IMR-90 (cell line): ENCODE measurements at regions not wholly inside any gene's neighbourhood (a gene's known extent, or its start where the extent isn't known, plus 50 kb on each side); places are given as distances from the start of the nearest gene placed in this dataset.

Experiments
- ATAC-seq: fragments of 200-7000 bp; cut with Tn5 transposase; 2 replicates; pipeline ENCODE4 v1.9.1; 2020; ENCODE audit warnings: low read depth, mild to moderate bottlenecking, moderate library complexity
- BruUV-seq: library from RNA; stranded (reverse); fragments of 400-500 nt; replicated peaks from 2 replicates; lab custom pipeline; 2021; lab: Mats Ljungman, UMichigan
- CTCF ChIA-PET: fragments of 300-600 bp; formaldehyde crosslinking; extraction: SDS; loops from one replicate; lab custom pipeline; 2021; ENCODE audit warnings: antibody characterized with exemption; lab: Yijun Ruan, JAX
- POLR2A ChIA-PET: fragments of 300-600 bp; sonication (Branson Sonifier 250); formaldehyde crosslinking; loops from one replicate; lab custom pipeline; 2022; ENCODE audit warnings: antibody characterized with exemption; ENCODE audit not compliant: unreplicated experiment; lab: Charles Lee
- DNase-seq: peaks from one replicate; pipeline ENCODE4 v3.0.0; 2013
- H2AFZ ChIP-seq: replicated peaks from 2 replicates; pipeline ENCODE3; 2013; ENCODE audit warnings: low read length, mild to moderate bottlenecking; ENCODE audit not compliant: poor library complexity
- H2AK5ac ChIP-seq: 2 replicates; pipeline ENCODE4 v1.6.1; 2013; ENCODE audit warnings: low read depth, low read length, inconsistent platforms
- H2AK9ac ChIP-seq: replicated peaks from 2 replicates; pipeline ENCODE3; 2013; ENCODE audit warnings: mild to moderate bottlenecking, low read depth, low read length, moderate library complexity; ENCODE audit not compliant: poor library complexity
- H2BK120ac ChIP-seq: 2 replicates; pipeline ENCODE4 v1.6.1; 2013; ENCODE audit warnings: low read depth, low read length, inconsistent platforms
- H2BK15ac ChIP-seq: 3 replicates; pipeline ENCODE4 v1.6.1; 2013; ENCODE audit warnings: low read depth, low read length, inconsistent platforms
- H2BK20ac ChIP-seq: 2 replicates; pipeline ENCODE4 v1.6.1; 2013; ENCODE audit warnings: low read depth, mild to moderate bottlenecking, inconsistent platforms, low read length, moderate library complexity
- H2BK5ac ChIP-seq: 2 replicates; pipeline ENCODE4 v1.6.1; 2013; ENCODE audit warnings: mild to moderate bottlenecking, low read depth, low read length, inconsistent platforms; ENCODE audit not compliant: poor library complexity, severe bottlenecking
- H3K14ac ChIP-seq: replicated peaks from 2 replicates; pipeline ENCODE4 v1.6.1; 2013; ENCODE audit warnings: low read depth, low read length, inconsistent platforms
- H3K18ac ChIP-seq: 2 replicates; pipeline ENCODE4 v1.6.1; 2013; ENCODE audit warnings: low read depth, low read length, control low read depth
- H3K23ac ChIP-seq: 2 replicates; pipeline ENCODE4 v1.6.1; 2013; ENCODE audit warnings: low read depth, low read length, inconsistent platforms
- H3K27ac ChIP-seq: 2 replicates; pipeline ENCODE4 v1.5.1; 2013; ENCODE audit warnings: mild to moderate bottlenecking, control low read depth, low read length; ENCODE audit not compliant: insufficient read depth
- H3K27me3 ChIP-seq: 2 replicates; pipeline ENCODE4 v1.6.1; 2013; ENCODE audit warnings: low read length; ENCODE audit not compliant: control insufficient read depth, insufficient read depth
- H3K36me3 ChIP-seq: 2 replicates; pipeline ENCODE4 v1.6.1; 2013; ENCODE audit warnings: low read length, mixed read lengths; ENCODE audit not compliant: control insufficient read depth, insufficient read depth
- H3K4ac ChIP-seq: 2 replicates; pipeline ENCODE4 v1.6.1; 2013; ENCODE audit warnings: low read depth, low read length, inconsistent platforms
- H3K4me1 ChIP-seq: 2 replicates; pipeline ENCODE4 v1.6.1; 2013; ENCODE audit warnings: low read length, mixed read lengths; ENCODE audit not compliant: control insufficient read depth, insufficient read depth
- H3K4me2 ChIP-seq: 2 replicates; pipeline ENCODE4 v1.6.1; 2013; ENCODE audit warnings: low read depth, mild to moderate bottlenecking, control low read depth, low read length, moderate library complexity
- H3K4me3 ChIP-seq: 2 replicates; pipeline ENCODE4 v1.5.1; 2013; ENCODE audit warnings: low read depth, mild to moderate bottlenecking, control low read depth, low read length, moderate library complexity; ENCODE audit not compliant: insufficient read depth
- H3K56ac ChIP-seq: 2 replicates; pipeline ENCODE4 v1.6.1; 2013; ENCODE audit warnings: low read length, inconsistent platforms; ENCODE audit not compliant: insufficient read depth; ENCODE audit errors: extremely low read depth
- H3K79me1 ChIP-seq, 2 experiments: 2 replicates each; pipeline ENCODE4 v1.6.1; 2013; ENCODE audit warnings: low read length in 2 of 2, inconsistent platforms in 1 of 2, low read depth in 1 of 2
- H3K9ac ChIP-seq: 2 replicates; pipeline ENCODE4 v1.6.1; 2013; ENCODE audit warnings: low read depth, low read length, control low read depth
- H3K9me1 ChIP-seq: 2 replicates; pipeline ENCODE4 v1.6.1; 2013; ENCODE audit warnings: low read length, inconsistent platforms; ENCODE audit not compliant: insufficient read depth
- H3K9me3 ChIP-seq: 2 replicates; pipeline ENCODE4 v1.6.1; 2013; ENCODE audit warnings: low read length; ENCODE audit not compliant: control insufficient read depth, insufficient read depth
- H4K20me1 ChIP-seq: 2 replicates; pipeline ENCODE4 v1.6.1; 2013; ENCODE audit warnings: low read length, inconsistent platforms; ENCODE audit not compliant: insufficient read depth
- H4K5ac ChIP-seq: 2 replicates; pipeline ENCODE4 v1.6.1; 2013; ENCODE audit warnings: mild to moderate bottlenecking, low read depth, low read length, control low read depth
- H4K8ac ChIP-seq, 2 experiments: 2 replicates each; pipeline ENCODE4 v1.6.1; 2013; ENCODE audit warnings: low read depth in 2 of 2, low read length in 2 of 2, control low read depth in 1 of 2, inconsistent platforms in 1 of 2
- H4K91ac ChIP-seq: 2 replicates; pipeline ENCODE4 v1.6.1; 2013; ENCODE audit warnings: low read depth, low read length, inconsistent platforms; ENCODE audit not compliant: insufficient read depth
- BHLHE40 ChIP-seq: fragments of 150-350 bp; IDR thresholded peaks from 2 replicates; pipeline ENCODE4 v1.6.1; 2016; ENCODE audit warnings: mild to moderate bottlenecking, low read depth, low read length
- CEBPB ChIP-seq: IDR thresholded peaks from 2 replicates; pipeline ENCODE4 v1.6.1; 2012; ENCODE audit warnings: low read depth, low read length, improper control_type of control experiment
- CHD1 ChIP-seq: IDR thresholded peaks from 2 replicates; pipeline ENCODE4 v1.6.1; 2012; ENCODE audit warnings: low read depth, low read length, improper control_type of control experiment
- MAFK ChIP-seq: IDR thresholded peaks from 2 replicates; pipeline ENCODE4 v1.6.1; 2012; ENCODE audit warnings: low read depth, low read length, improper control_type of control experiment
- MAZ ChIP-seq: IDR thresholded peaks from 2 replicates; pipeline ENCODE4 v1.6.1; 2012; ENCODE audit warnings: low read depth, mild to moderate bottlenecking, low read length, improper control_type of control experiment, moderate library complexity, borderline replicate concordance
- MXI1 ChIP-seq: IDR thresholded peaks from 2 replicates; pipeline ENCODE4 v1.6.1; 2012; ENCODE audit warnings: low read depth, mild to moderate bottlenecking, low read length, moderate library complexity, borderline replicate concordance
- NFE2L2 ChIP-seq: fragments of 150-350 bp; IDR thresholded peaks from 2 replicates; pipeline ENCODE4 v1.6.1; 2016; ENCODE audit warnings: low read depth, mild to moderate bottlenecking, low read length
- POLR2A ChIP-seq: IDR thresholded peaks from 2 replicates; pipeline ENCODE4 v1.6.1; 2012; ENCODE audit warnings: mild to moderate bottlenecking, low read depth, low read length
- RAD21 ChIP-seq: IDR thresholded peaks from 2 replicates; pipeline ENCODE4 v1.6.1; 2012; ENCODE audit warnings: low read length, improper control_type of control experiment
- RCOR1 ChIP-seq: IDR thresholded peaks from 2 replicates; pipeline ENCODE4 v1.6.1; 2012; ENCODE audit warnings: mild to moderate bottlenecking, low read length, improper control_type of control experiment; ENCODE audit not compliant: insufficient replicate concordance
- RFX5 ChIP-seq: IDR thresholded peaks from 2 replicates; pipeline ENCODE4 v1.8.0; 2012; ENCODE audit warnings: low read depth, mild to moderate bottlenecking, low read length, moderate library complexity
- SMC3 ChIP-seq: fragments of 150-350 bp; IDR thresholded peaks from 2 replicates; pipeline ENCODE4 v1.6.1; 2016; ENCODE audit warnings: low read depth, mild to moderate bottlenecking, antibody characterized with exemption, low read length, moderate library complexity
- WGBS, 2 experiments: methylation state at CpG; one replicate each; pipeline versions ENCODE4 v1.1.5 to v1.1.7; 2013; ENCODE audit warnings: missing lambda C conversion rate in 2 of 2; ENCODE audit not compliant: insufficient read length in 1 of 2; ENCODE audit errors: extremely low coverage in 2 of 2; 5-methylcytosine and 5-hydroxymethylcytosine counted together
- dilution Hi-C: fragments of 300-500 bp; cut with HindIII; formaldehyde crosslinking; loops from one replicate; pipeline ENCODE4 v1.14.3; 2018; ENCODE audit warnings: low sequenced_read_pairs; ENCODE audit not compliant: unreplicated experiment
- in situ Hi-C: fragments of 300-500 bp; cut with MboI; formaldehyde crosslinking; loops from 3 replicates; pipeline ENCODE4 v1.14.3; 2019; ENCODE audit warnings: low sequenced_read_pairs, inconsistent platforms, mixed read lengths
- intact Hi-C: fragments of 100-400 bp; cut with micrococcal nuclease; formaldehyde crosslinking; loops from 2 replicates; pipeline ENCODE4 v1.10.0; 2022
- TF ChIP-seq, protein P1 (sequence below): fragments of 150-350 bp; IDR thresholded peaks from 2 replicates; pipeline ENCODE4 v1.6.1; 2017; ENCODE audit warnings: mild to moderate bottlenecking, antibody characterized with exemption, low read length, low read depth

- TF ChIP-seq MAFK (peak; percentile 74), CHD1 (no peak; the same call in 1 of the 2 replicates), SMC3 (0 out of 2 replicates have a peak, but pooled peaks have one; percentile 13)
These were observed 55.0 kb upstream of the AKR1E2 start (continued) for GRCh38 chr10:4770801-4771553.

- Histone ChIP-seq H3K23ac (peak overlapping the region; percentile 49; the same call in 1 of the 2 replicates), H2BK5ac (peak overlapping the region; percentile 88), H2AK9ac (no peak overlapping the region), H2BK120ac (peak overlapping the region; percentile 97), H3K4me3 (no peak overlapping the region), H3K18ac (peak overlapping the region; percentile 95; the same call in 1 of the 2 replicates), H2BK20ac (peak overlapping the region; percentile 100), H2AK5ac (peak overlapping the region; percentile 87), H3K9me3 (no peaks in the 10 kb centered on the region), H3K36me3 (no peaks in the 10 kb centered on the region), H3K4ac (peak overlapping the region; percentile 95; the same call in 1 of the 2 replicates), H3K27ac (peak overlapping the region; percentile 7; the same call in 1 of the 2 replicates), H2BK15ac (peak overlapping the region; percentile 89), H3K9ac (no peak overlapping the region), H3K4me1 (peaks cover 22% of the 10 kb centered on the region), H2AFZ (no peak overlapping the region), H4K20me1 (no peaks in the 10 kb centered on the region), H3K14ac (peak overlapping the region; percentile 86; the same call in 1 of the 2 replicates), H4K91ac (peak overlapping the region; percentile 69), H3K56ac (no peak overlapping the region), H3K79me1 (peaks cover 9 to 36% of the 10 kb centered on the region in 2 experiments; a peak in 3 of 4 replicates), H3K9me1 (peaks cover 4% of the 10 kb centered on the region), H4K8ac (peak overlapping the region; percentile 53 to 95), H3K4me2 (peak overlapping the region; percentile 14; the same call in 1 of the 2 replicates), H3K27me3 (no peaks in the 10 kb centered on the region), H4K5ac (peak overlapping the region; percentile 90; the same call in 1 of the 2 replicates)
- dilution Hi-C loops: no loop called here
- in situ Hi-C loops: loop anchor here (10.0 to 25.0 kb wide), 4 partner anchors 506 to 1574 kb away; no protein-coding TSS in a partner anchor
- CTCF ChIA-PET: interaction anchor here (3.0 kb wide), 1 partner anchor 111 kb away, joined by 15 read pairs; no protein-coding TSS in a partner anchor
- intact Hi-C loops: loop anchor here (5.0 to 10.0 kb wide), 2 partner anchors 526 to 1144 kb away; no protein-coding TSS in a partner anchor
- no peak for ATAC-seq
- no CpG with 5 or more reads among the region's 2 CpGs for WGBS, 2 experiments
- DNase-seq: no peak
- BruUV-seq: no TSS peak
- POLR2A ChIA-PET: no interaction called here
- TF ChIP-seq NFE2L2 (no peak), RCOR1 (no peak), BHLHE40 (no peak), MXI1 (no peak), MAZ (no peak), SMC3 (no peak), POLR2A (no peak), CEBPB (no peak), CHD1 (no peak), RFX5 (no peak), MAFK (no peak), RAD21 (no peak)
- TF ChIP-seq, protein P1, sequence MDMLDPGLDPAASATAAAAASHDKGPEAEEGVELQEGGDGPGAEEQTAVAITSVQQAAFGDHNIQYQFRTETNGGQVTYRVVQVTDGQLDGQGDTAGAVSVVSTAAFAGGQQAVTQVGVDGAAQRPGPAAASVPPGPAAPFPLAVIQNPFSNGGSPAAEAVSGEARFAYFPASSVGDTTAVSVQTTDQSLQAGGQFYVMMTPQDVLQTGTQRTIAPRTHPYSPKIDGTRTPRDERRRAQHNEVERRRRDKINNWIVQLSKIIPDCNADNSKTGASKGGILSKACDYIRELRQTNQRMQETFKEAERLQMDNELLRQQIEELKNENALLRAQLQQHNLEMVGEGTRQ: no peak
These were observed 57.6 kb upstream of the AKR1E2 start for GRCh38 chr10:4768416-4768815.
